C4-2B (cell line): ENCODE measurements at regions not wholly inside any gene's neighbourhood (a gene's known extent, or its start where the extent isn't known, plus 50 kb on each side); places are given as distances from the start of the nearest gene placed in this dataset.

Source experiments
- CTCF ChIP-seq: fragments of 450-650 bp; conservative IDR thresholded peaks from 2 replicates; pipeline ENCODE4 v1.5.1; 2017; ENCODE audit warnings: mild to moderate bottlenecking
- ZFX ChIP-seq: fragments of 450-650 bp; IDR thresholded peaks from 2 replicates; pipeline ENCODE4 v1.6.1; 2017

- TF ChIP-seq CTCF (no peak), ZFX (no peak)
Measured at GRCh38 chr11:116466191-116466590, 306.6 kb downstream of the BUD13 start.
